ENCODE measurements at regions not wholly inside any gene's neighbourhood (a gene's known extent, or its start where the extent isn't known, plus 50 kb on each side); places are given as distances from the start of the nearest gene placed in this dataset.

- DNase-seq, result no peak
These were observed 276.4 kb downstream of the TMEM167A start for GRCh38 chr5:82800826-82801225.

GRCh38 chr5:82799361-82800077, 277.7 kb downstream of the TMEM167A start:
- DNase-seq, result no peak

- no peak for DNase-seq
These were observed 278.5 kb downstream of the TMEM167A start for GRCh38 chr5:82798676-82799075.

DNA sequence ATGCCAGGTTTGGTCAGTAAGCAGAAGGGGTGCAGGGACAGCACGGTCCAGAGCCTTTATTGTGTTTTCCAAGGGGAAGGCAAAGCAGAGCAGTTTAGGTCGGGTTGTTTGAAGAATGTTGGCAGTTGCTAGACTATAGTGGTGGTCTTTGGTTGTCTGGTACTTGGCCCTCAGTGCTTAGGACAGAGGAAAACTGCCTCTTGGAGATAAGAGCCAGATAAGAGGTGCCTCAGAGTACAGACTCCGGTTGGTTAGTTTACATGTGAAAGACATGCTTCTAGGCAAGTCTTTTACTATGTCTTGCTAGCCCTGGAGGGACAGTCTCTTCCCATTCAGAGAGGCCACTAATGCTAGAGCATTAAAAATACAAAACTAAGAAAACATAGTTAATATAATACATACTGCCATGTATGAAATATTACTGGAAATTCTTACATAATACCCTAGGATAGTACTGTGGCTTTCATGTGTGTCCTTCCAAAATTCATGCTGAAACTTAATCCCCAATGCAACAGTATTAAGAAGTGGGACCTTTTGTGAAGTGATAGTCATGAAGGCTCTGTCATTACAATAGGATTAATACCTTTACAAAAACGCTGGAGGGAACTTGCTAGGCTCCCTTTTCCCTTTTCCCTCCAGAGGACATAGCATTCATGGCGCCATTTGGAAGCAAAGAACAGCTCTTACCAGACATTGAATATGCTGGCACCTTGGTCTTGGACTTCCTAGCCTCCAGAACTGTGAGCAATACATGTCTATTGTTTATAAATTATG, 280.4 kb downstream of the TMEM167A start:
- DNase-seq, result no peak

- no peak for DNase-seq
These were observed 282.3 kb downstream of the TMEM167A start for GRCh38 chr5:82794876-82795275.

DNA sequence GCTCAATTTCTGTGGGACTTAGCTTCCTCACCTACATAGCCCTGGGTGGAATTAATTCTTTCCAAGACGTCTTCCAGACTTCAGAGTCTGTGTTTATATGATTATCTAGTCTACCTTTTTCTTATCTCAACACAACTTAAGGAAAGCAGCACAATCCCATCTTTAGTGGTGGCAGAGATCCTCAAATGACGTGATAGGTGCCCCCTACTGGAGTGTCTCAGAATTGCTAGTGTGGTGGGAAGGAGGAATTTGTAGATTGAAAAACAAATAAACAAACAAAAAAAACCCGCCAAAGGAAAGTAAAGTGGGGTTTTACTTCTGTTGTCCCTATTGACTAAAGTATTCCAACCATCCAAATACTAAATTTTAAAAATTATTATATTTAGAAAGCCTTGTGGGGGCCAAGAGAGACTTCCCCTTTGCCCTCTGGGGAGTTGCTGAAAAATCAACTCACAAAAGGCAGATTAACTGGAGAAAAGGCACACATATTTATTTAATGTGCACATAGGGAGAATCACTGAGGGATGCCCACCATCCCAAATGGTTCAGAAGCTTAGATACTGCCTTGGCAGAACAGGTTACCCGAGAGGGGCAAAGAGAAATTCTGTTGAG, 283.3 kb downstream of the TMEM167A start:
- DNase-seq, result peak in 1 of 2 donors; percentile 39

GRCh38 chr5:82792096-82792495, 285.1 kb downstream of the TMEM167A start:
- DNase-seq, result no peak

- no peak for DNase-seq
These were observed 288.1 kb downstream of the TMEM167A start for GRCh38 chr5:82789095-82789494.

GRCh38 chr5:82786748-82787147, 290.4 kb downstream of the TMEM167A start:
- DNase-seq, result no peak

DNA sequence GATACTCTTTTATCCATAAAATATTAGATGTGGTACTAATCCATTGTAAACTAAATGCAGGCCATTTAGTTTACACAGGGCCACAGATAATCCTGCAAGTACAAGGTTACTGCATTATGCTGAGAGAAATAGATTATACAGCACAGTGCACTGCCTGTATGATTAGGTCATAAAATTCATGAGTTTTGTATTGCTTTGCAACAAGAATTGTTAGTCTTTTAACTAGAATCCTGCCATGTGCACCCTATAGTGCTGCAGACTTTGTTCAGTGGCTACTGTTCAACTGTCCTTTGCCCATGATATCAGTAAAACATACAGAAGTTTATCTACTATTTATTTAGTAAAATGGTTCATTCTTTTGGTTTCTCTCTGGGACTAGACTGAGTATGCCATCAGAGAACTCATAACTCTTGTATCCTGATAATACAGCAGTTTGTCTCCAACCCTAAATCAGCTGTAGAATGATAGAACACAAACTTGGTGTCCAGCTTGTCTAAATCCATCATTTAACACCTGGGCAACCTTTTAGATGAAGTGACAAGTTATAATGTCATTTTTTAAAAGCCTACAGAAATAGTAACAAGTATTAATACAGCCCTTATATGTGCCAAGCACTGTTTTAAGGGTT, 291.2 kb downstream of the TMEM167A start:
- DNase-seq, result no peak

- DNase-seq, result no peak
These were observed 291.7 kb downstream of the TMEM167A start for GRCh38 chr5:82785456-82785855.

DNA sequence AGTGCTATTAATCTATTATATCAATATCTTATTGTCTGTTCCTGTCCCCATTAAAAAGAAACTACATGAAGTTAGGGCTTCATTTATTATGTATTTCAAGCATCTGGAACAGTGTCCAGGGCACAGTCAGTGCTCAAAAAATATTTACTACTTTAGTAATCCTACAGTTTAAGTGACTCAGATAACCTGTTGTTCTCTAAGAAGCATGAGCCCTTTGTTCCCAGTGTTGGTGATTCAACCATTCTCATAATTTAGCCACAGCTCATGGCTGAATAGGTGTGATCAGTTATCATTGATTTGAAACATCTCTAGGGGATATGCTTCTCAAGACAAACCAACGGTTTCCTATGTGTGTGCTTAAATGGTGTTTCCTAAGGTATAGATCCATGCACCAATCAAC, 292.7 kb downstream of the TMEM167A start:
- DNase-seq, result no peak

DNA sequence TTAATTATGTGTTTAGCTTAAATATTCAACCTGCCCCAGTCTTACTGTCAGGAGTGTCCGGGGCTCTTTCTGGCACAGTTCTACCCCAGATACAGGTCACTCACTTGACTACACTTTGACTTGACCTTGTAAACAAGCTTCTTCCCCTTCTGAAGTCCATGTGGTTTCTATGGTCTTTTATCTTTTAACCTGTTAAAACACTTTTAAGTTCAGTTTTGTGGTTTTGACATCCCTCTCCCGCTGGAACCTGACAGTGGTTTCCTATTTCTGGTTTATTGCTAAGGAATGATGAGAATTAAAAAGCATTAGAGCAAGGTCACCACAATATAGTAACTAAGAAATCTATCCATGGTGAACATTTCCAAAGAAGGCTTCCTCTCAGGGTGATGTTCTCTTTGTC, 300.1 kb downstream of the TMEM167A start:
- DNase-seq, result no peak

DNA sequence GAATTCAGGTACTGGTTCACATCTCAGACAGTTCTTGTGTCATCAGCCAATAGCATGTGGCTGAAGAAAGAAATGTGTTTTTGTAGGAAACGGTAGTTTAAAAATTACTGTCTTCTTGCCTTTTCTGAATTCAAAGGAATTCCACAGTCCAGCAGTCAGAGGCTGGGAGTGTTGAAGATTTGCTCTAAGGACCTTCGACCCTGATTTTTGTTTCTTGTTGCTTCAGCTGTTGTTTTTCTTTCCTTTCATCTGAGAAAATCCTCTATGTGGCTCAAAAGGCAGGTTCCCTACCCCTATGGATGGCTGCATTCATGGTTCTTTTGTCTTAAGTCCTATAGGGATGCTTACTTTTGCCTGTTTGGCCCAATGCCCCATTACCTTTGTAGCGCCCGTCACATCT, 304.9 kb downstream of the TMEM167A start:
- DNase-seq, result no peak

DNA sequence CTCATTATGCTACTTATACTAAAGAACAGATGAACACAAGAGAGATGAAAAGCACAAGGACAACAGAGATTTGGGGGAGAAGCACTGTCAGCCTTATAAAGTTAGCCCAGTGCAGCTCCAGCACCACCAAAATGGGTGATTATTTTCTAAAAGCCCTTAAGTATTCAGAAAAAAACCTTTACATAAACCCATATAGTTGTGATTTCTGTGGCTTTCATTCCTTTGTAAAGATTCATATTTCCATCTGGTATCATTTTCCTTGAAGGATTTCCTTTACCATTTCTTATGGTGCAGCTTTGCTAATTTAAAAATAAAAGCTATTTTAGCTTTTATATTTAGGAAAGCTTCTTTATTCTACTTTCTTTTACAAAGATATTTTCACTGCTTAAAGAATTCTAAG, 311.0 kb downstream of the TMEM167A start:
- DNase-seq, result no peak

- DNase-seq, result no peak
These were observed 311.4 kb downstream of the TMEM167A start for GRCh38 chr5:82765765-82766164.

- DNase-seq, result no peak
These were observed 316.3 kb downstream of the TMEM167A start for GRCh38 chr5:82760856-82761255.

- no peak for DNase-seq
These were observed 318.3 kb downstream of the TMEM167A start for GRCh38 chr5:82758881-82759280.

DNA sequence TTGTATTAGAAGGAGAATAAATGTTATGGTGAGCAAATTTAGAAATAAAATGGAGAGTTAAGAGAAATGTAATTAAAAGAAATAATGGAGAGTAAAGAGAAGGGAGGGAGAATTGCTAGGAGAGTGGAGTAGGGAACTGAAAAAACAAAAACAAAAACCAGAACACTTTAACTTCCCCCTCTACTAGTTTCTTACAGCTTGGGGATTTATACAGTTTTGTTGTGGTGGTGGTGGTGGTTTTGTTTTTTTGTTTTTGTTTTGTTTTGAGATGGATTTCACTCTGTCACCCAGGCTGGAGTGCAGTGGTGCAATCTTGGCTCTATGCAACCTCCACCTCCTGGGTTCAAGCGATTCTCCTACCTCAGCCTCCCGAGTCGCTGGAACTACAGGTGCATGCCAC, 322.4 kb downstream of the TMEM167A start:
- DNase-seq, result no peak

- DNase-seq, result no peak
These were observed 323.0 kb downstream of the TMEM167A start for GRCh38 chr5:82754036-82754746.

DNA sequence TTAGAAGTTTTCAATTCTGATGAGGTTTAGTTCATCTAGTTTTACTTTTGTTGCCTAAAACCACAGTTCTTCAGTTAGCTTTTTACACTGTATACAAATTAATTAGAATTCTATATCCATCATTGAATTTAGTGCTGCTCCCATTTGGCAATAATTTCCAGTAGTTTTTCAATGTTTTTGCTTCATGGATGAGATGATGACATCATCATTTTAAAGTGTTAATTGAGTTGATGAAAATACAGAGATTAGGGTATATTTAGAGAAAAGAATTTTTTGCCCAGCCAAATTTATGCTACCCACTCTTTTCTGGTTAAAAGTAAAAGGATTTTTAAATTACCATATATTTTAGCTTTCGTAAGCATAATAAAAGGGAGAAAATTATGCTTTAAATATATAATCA, 323.8 kb downstream of the TMEM167A start:
- no peak for DNase-seq

DNA sequence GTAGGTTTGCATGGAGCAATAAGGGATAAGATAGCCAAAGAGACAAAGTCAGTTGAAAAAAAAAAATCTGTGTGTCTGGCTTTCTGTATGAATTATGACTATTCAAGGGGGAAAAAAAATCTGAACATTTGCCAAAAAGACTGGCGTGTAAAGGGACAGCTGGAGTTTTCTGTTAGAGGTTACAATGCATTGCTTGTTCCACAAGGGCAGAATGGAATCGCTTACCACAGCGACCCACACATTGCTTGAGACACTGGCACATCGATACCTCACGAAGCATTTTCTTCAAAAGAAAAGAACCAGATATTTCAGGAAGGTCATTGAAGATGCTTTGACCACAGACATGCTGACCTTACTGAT, 327.8 kb downstream of the TMEM167A start:
- DNase-seq, result no peak
